Endothelial cell of umbilical vein (primary cell): ENCODE measurements at regions not wholly inside any gene's neighbourhood (a gene's known extent, or its start where the extent isn't known, plus 50 kb on each side); places are given as distances from the start of the nearest gene placed in this dataset.

Source experiments
- BruUV-seq: library from RNA; stranded (reverse); fragments of 400-500 nt; replicated peaks from 2 replicates; lab custom pipeline; 2021; lab: Mats Ljungman, UMichigan
- CTCF ChIA-PET: fragments of 300-600, 350-600 bp; sonication (Branson Sonifier 250); formaldehyde crosslinking; loops from one replicate; lab custom pipeline; 2021; ENCODE audit warnings: antibody characterized with exemption, inconsistent platforms; lab: Charles Lee
- POLR2A ChIA-PET: fragments of 300-600, 350-600 bp; sonication (Branson Sonifier 250); formaldehyde crosslinking; loops from one replicate; lab custom pipeline; 2021; ENCODE audit warnings: antibody characterized with exemption, inconsistent platforms; lab: Charles Lee
- DNase-seq: peaks from one replicate; pipeline ENCODE4 v3.0.0-alpha.2; 2011; ENCODE audit warnings: low read depth, low spot score
- FAIRE-seq: peaks from 2 replicates; lab custom pipeline; 2011; peaks lifted over from hg19 to GRCh38; lab: Jason Lieb, UNC
- H2AFZ ChIP-seq: 2 replicates; pipeline ENCODE4 v1.6.0; 2012; ENCODE audit warnings: low read depth, low read length, control low read depth, inconsistent platforms
- H3K27ac ChIP-seq: 2 replicates; pipeline ENCODE4 v1.5.1; 2011; ENCODE audit warnings: low read depth, mild to moderate bottlenecking, control low read depth, low read length, moderate library complexity; ENCODE audit not compliant: insufficient read depth
- H3K27me3 ChIP-seq, 2 experiments: 2 replicates each; pipeline versions ENCODE4 v1.6.0 to v1.6.1; 2011; ENCODE audit warnings: low read length in 2 of 2, mixed read lengths in 1 of 2; ENCODE audit not compliant: control insufficient read depth in 2 of 2, insufficient read depth in 2 of 2
- H3K36me3 ChIP-seq, 2 experiments: 2 replicates in 1 of 2; 3 replicates in 1 of 2; pipeline ENCODE4 v1.5.1; 2011; ENCODE audit warnings: low read length in 2 of 2, mild to moderate bottlenecking in 1 of 2, moderate library complexity in 1 of 2; ENCODE audit not compliant: control insufficient read depth in 2 of 2, insufficient read depth in 2 of 2; ENCODE audit errors: extremely low read depth in 1 of 2
- H3K4me1 ChIP-seq: 3 replicates; pipeline ENCODE4 v1.5.1; 2011; ENCODE audit warnings: mild to moderate bottlenecking, low read length; ENCODE audit not compliant: control insufficient read depth, insufficient read depth; ENCODE audit errors: extremely low read depth
- H3K4me2 ChIP-seq: 2 replicates; pipeline ENCODE4 v1.6.1; 2011; ENCODE audit warnings: low read length, control low read depth, mixed read lengths; ENCODE audit not compliant: insufficient read depth
- H3K4me3 ChIP-seq, 3 experiments: fragments of 200-600 bp in 1 of 3; sonication (generic), shearing (Covaris generic) in 1 of 3; replicated peaks in 1 of 3; 2 replicates each; pipeline ENCODE4 v1.5.1; 2011 to 2016; ENCODE audit warnings: control low read depth in 3 of 3, low read length in 3 of 3, mild to moderate bottlenecking in 2 of 3, inconsistent platforms in 1 of 3, low read depth in 1 of 3, moderate library complexity in 1 of 3; ENCODE audit not compliant: insufficient read depth in 1 of 3
- H3K79me2 ChIP-seq: 2 replicates; pipeline ENCODE4 v1.6.0; 2012; ENCODE audit warnings: low read length, inconsistent platforms; ENCODE audit not compliant: control insufficient read depth, insufficient read depth
- H3K9ac ChIP-seq: replicated peaks from 2 replicates; pipeline ENCODE3; 2011; ENCODE audit warnings: low read length, control low read depth; ENCODE audit not compliant: insufficient read depth; ENCODE audit errors: extremely low read depth
- H3K9me1 ChIP-seq: replicated peaks from 3 replicates; pipeline ENCODE4 v1.6.0; 2011; ENCODE audit warnings: mild to moderate bottlenecking, low read length; ENCODE audit not compliant: control insufficient read depth, insufficient read depth; ENCODE audit errors: extremely low read depth
- H3K9me3 ChIP-seq: replicated peaks from 2 replicates; pipeline ENCODE4 v1.5.1; 2012; ENCODE audit warnings: low read length, inconsistent platforms; ENCODE audit not compliant: control insufficient read depth, insufficient read depth
- H4K20me1 ChIP-seq: replicated peaks from 2 replicates; pipeline ENCODE3; 2011; ENCODE audit warnings: mild to moderate bottlenecking, low read length; ENCODE audit not compliant: control insufficient read depth, insufficient read depth; ENCODE audit errors: extremely low read depth
- CTCF ChIP-seq, 2 donors: IDR thresholded peaks; 1 replicate in 1 of 2; 2 replicates in 1 of 2; pipeline ENCODE4 v1.5.1; 2011; ENCODE audit warnings: low read length in 2 of 2, mild to moderate bottlenecking in 2 of 2, moderate library complexity in 2 of 2, control low read depth in 1 of 2, inconsistent platforms in 1 of 2, low read depth in 1 of 2; ENCODE audit not compliant: insufficient read depth in 1 of 2; ENCODE audit errors: extremely low read depth in 1 of 2
- EZH2 ChIP-seq: IDR thresholded peaks from 2 replicates; pipeline ENCODE4 v1.6.1; 2012; ENCODE audit warnings: borderline replicate concordance, low read depth, mild to moderate bottlenecking, moderate library complexity, low read length, inconsistent platforms; ENCODE audit not compliant: severe bottlenecking
- FOS ChIP-seq: IDR thresholded peaks from 2 replicates; pipeline ENCODE4 v1.6.1; 2011; ENCODE audit warnings: mild to moderate bottlenecking, low read length, moderate library complexity, borderline replicate concordance; ENCODE audit not compliant: insufficient read depth
- GATA2 ChIP-seq: IDR thresholded peaks from 2 replicates; pipeline ENCODE4 v1.7.0; 2011; ENCODE audit warnings: low read depth, mild to moderate bottlenecking, moderate library complexity, mixed read lengths, low read length; ENCODE audit not compliant: insufficient read length, insufficient read depth
- JUN ChIP-seq: IDR thresholded peaks from 2 replicates; pipeline ENCODE4 v1.6.1; 2011; ENCODE audit warnings: borderline replicate concordance, low read depth; ENCODE audit not compliant: insufficient read length, insufficient read depth
- MAX ChIP-seq: IDR thresholded peaks from 2 replicates; pipeline ENCODE4 v1.6.1; 2011; ENCODE audit not compliant: insufficient read depth, insufficient read length
- MYC ChIP-seq: IDR thresholded peaks from one replicate; pipeline ENCODE4 v1.6.1; 2011; ENCODE audit warnings: mild to moderate bottlenecking, low read depth, low read length
- POLR2A ChIP-seq: IDR thresholded peaks from 2 replicates; pipeline ENCODE4 v1.6.1; 2012; ENCODE audit warnings: low read depth, mild to moderate bottlenecking, control low read depth, low read length
- POLR2AphosphoS5 ChIP-seq: IDR thresholded peaks from 2 replicates; pipeline ENCODE4 v1.6.1; 2012; ENCODE audit warnings: low read depth, mild to moderate bottlenecking, control low read depth, low read length, moderate library complexity; ENCODE audit not compliant: insufficient read depth
- dilution Hi-C: fragments of 300-500 bp; cut with MboI; formaldehyde crosslinking; loops from one replicate; pipeline ENCODE4 v1.15.0; 2019; ENCODE audit warnings: low sequenced_read_pairs; ENCODE audit not compliant: extremely low pct_ligation_motif_present
- intact Hi-C: fragments of 100-400 bp; cut with micrococcal nuclease; formaldehyde crosslinking; loops from one replicate; pipeline ENCODE4 v1.10.0; 2022

GRCh38 chr6:2376429-2377355 is 131.3 kb upstream of the GMDS start:
- no peak overlapping the region for H3K4me2 ChIP-seq
- no peaks in the 10 kb centered on the region for H4K20me1 ChIP-seq
- H2AFZ ChIP-seq: no peak overlapping the region
- TF ChIP-seq POLR2A (no peak), CTCF (IDR thresholded peaks at IDR 0.05; ENCODE audit: extremely low read depth in 1 of 2, insufficient read depth in 1 of 2, low read depth in 1 of 2, low read length in 2 of 2) (no peak), EZH2 (no peak), POLR2AphosphoS5 (no peak), FOS (no peak), MYC (no peak), JUN (no peak), MAX (no peak), GATA2 (no peak)
- no peak overlapping the region for H3K27ac ChIP-seq
- H3K4me3 ChIP-seq: no peak overlapping the region
- dilution Hi-C loops (no loop called here), intact Hi-C loops (no loop called here)
- no peaks in the 10 kb centered on the region for H3K79me2 ChIP-seq
- no peaks in the 10 kb centered on the region for H3K9me1 ChIP-seq
- no peaks in the 10 kb centered on the region for H3K9me3 ChIP-seq
- BruUV-seq: no TSS peak
- POLR2A ChIA-PET: no interaction called here
- H3K4me1 ChIP-seq: peaks cover 15% of the 10 kb centered on the region
- DNase-seq: no peak
- no peak overlapping the region for H3K9ac ChIP-seq
- CTCF ChIA-PET: no interaction called here
- H3K27me3 ChIP-seq: no peaks in the 10 kb centered on the region
- no peak for FAIRE-seq
- H3K36me3 ChIP-seq: no peaks in the 10 kb centered on the region
